ENCODE measurements at regions not wholly inside any gene's neighbourhood (a gene's known extent, or its start where the extent isn't known, plus 50 kb on each side); places are given as distances from the start of the nearest gene placed in this dataset.

- ChIA-PET CTCF (no interaction called here), POLR2A (no interaction called here)
- H3K27ac ChIP-seq, result no peak overlapping the region
- no peak for ATAC-seq
- H3K4me3 ChIP-seq, result no peak overlapping the region
- no peak for DNase-seq (ENCODE audit: low read depth in 1 of 2, low spot score in 1 of 2)
- H3K4me1 ChIP-seq, result no peaks in the 10 kb centered on the region
- FAIRE-seq, result no peak
- H3K4me2 ChIP-seq, result no peak overlapping the region
- no peak for TF ChIP-seq HEYL (CRISPR knock-in tag; IDR thresholded peaks at IDR 0.05)
- no peak for TF ChIP-seq HES2 (IDR thresholded peaks at IDR 0.05)
- H3K9me3 ChIP-seq, result no peaks in the 10 kb centered on the region
Measured at GRCh38 chr22:34326901-34327300, 406.6 kb upstream of the LARGE1 start.

GRCh38 chr22:34330432-34330831, 410.2 kb upstream of the LARGE1 start:
- Histone ChIP-seq H3K4me2 (no peak overlapping the region), H3K4me1 (no peaks in the 10 kb centered on the region), H3K27ac (no peak overlapping the region), H3K4me3 (no peak overlapping the region), H3K9me3 (no peaks in the 10 kb centered on the region)
- ChIA-PET CTCF (no interaction called here), POLR2A (no interaction called here)
- ATAC-seq (no peak), DNase-seq (ENCODE audit: low read depth in 1 of 2, low spot score in 1 of 2) (no peak), FAIRE-seq (no peak)
- WGBS (ENCODE audit: missing lambda C conversion rate), result 29% methylated on average over 4 of the region's 4 CpGs
- TF ChIP-seq, protein P1, sequence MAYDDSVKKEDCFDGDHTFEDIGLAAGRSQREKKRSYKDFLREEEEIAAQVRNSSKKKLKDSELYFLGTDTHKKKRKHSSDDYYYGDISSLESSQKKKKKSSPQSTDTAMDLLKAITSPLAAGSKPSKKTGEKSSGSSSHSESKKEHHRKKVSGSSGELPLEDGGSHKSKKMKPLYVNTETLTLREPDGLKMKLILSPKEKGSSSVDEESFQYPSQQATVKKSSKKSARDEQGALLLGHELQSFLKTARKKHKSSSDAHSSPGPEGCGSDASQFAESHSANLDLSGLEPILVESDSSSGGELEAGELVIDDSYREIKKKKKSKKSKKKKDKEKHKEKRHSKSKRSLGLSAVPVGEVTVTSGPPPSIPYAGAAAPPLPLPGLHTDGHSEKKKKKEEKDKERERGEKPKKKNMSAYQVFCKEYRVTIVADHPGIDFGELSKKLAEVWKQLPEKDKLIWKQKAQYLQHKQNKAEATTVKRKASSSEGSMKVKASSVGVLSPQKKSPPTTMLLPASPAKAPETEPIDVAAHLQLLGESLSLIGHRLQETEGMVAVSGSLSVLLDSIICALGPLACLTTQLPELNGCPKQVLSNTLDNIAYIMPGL (CRISPR knock-in tag; IDR thresholded peaks at IDR 0.05; ENCODE audit: borderline replicate concordance), result no peak
- no peak for TF ChIP-seq HEYL (CRISPR knock-in tag; IDR thresholded peaks at IDR 0.05)
- TF ChIP-seq RCOR1 (IDR thresholded peaks at IDR 0.05; ENCODE audit: low read depth, low read length), result no peak
- no peak for TF ChIP-seq HOXA7 (CRISPR knock-in tag; IDR thresholded peaks at IDR 0.05)
- no peak for TF ChIP-seq USF2 (IDR thresholded peaks at IDR 0.05)
- TF ChIP-seq KDM5A (IDR thresholded peaks at IDR 0.05), result no peak
- TF ChIP-seq RFX5 (IDR thresholded peaks at IDR 0.05), result no peak
- no peak for TF ChIP-seq FOSL2 (IDR thresholded peaks at IDR 0.05)
- TF ChIP-seq FOSL2 (CRISPR knock-in tag; IDR thresholded peaks at IDR 0.05), result no peak
- TF ChIP-seq SREBF2 (IDR thresholded peaks at IDR 0.05), result no peak
- TF ChIP-seq FOXS1 (CRISPR knock-in tag; IDR thresholded peaks at IDR 0.05), result no peak
- TF ChIP-seq RARB (CRISPR knock-in tag; IDR thresholded peaks at IDR 0.05), result no peak
- TF ChIP-seq TP53 (CRISPR knock-in tag; IDR thresholded peaks at IDR 0.05), result no peak
- TF ChIP-seq EHMT2 (IDR thresholded peaks at IDR 0.05; ENCODE audit: low read depth), result no peak
- TF ChIP-seq ZSCAN20 (CRISPR knock-in tag; IDR thresholded peaks at IDR 0.05), result no peak
- TF ChIP-seq JUN (IDR thresholded peaks at IDR 0.05), result no peak
- TF ChIP-seq, protein P2, sequence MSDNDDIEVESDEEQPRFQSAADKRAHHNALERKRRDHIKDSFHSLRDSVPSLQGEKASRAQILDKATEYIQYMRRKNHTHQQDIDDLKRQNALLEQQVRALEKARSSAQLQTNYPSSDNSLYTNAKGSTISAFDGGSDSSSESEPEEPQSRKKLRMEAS (IDR thresholded peaks at IDR 0.05), result no peak
- TF ChIP-seq NPAS2 (CRISPR knock-in tag; IDR thresholded peaks at IDR 0.05; ENCODE audit: borderline replicate concordance), result no peak
- TF ChIP-seq HDAC2 (IDR thresholded peaks at IDR 0.05), result no peak
- TF ChIP-seq NR3C1 (IDR thresholded peaks at IDR 0.05), result no peak
- no peak for TF ChIP-seq CBX8 (IDR thresholded peaks at IDR 0.05)

DNA sequence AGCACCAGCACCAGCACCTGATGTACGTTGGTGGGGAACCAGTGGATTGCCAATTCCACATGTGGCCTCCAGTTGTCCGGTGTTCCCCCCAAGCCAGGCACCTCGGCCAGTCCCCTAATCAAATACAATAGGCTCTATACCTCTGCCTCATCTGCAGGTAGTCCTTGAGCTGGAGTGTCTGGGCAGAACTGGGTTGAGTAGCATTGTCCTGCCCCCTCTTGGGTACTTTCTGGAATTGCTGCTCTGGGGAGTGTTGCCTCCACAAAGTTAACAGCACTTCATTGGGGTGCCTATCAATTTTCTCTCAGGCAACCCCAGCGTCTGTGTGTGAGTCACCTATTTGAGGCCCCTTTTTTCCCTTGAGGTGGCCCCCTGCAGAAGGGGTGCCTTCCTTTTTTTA, 413.0 kb upstream of the LARGE1 start:
- no peak for ATAC-seq
- Histone ChIP-seq H3K27ac (no peak overlapping the region), H3K4me1 (no peaks in the 10 kb centered on the region), H3K4me3 (no peak overlapping the region), H3K9me3 (no peaks in the 10 kb centered on the region), H3K4me2 (no peak overlapping the region)
- CTCF ChIA-PET, result no interaction called here
- POLR2A ChIA-PET, result no interaction called here
- TF ChIP-seq, protein P3, sequence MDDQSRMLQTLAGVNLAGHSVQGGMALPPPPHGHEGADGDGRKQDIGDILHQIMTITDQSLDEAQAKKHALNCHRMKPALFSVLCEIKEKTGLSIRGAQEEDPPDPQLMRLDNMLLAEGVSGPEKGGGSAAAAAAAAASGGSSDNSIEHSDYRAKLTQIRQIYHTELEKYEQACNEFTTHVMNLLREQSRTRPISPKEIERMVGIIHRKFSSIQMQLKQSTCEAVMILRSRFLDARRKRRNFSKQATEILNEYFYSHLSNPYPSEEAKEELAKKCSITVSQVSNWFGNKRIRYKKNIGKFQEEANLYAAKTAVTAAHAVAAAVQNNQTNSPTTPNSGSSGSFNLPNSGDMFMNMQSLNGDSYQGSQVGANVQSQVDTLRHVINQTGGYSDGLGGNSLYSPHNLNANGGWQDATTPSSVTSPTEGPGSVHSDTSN (IDR thresholded peaks at IDR 0.05), result no peak
- TF ChIP-seq CEBPB (IDR thresholded peaks at IDR 0.05) (no peak), RARB (CRISPR knock-in tag; IDR thresholded peaks at IDR 0.05) (no peak), ESRRA (IDR thresholded peaks at IDR 0.05; ENCODE audit: borderline replicate concordance, low read length) (no peak), HDAC2 (IDR thresholded peaks at IDR 0.05) (no peak), FOSB (CRISPR knock-in tag; IDR thresholded peaks at IDR 0.05) (no peak), EHF (CRISPR knock-in tag; IDR thresholded peaks at IDR 0.05) (no peak), HOXB5 (CRISPR knock-in tag; IDR thresholded peaks at IDR 0.05) (no peak), NR3C1 (IDR thresholded peaks at IDR 0.05) (no peak), TP53 (CRISPR knock-in tag; IDR thresholded peaks at IDR 0.05) (no peak), ZFP36 (IDR thresholded peaks at IDR 0.05; ENCODE audit: borderline replicate concordance, partially characterized antibody) (no peak)
- no peak for FAIRE-seq
- WGBS (ENCODE audit: missing lambda C conversion rate), result 0% methylated on average over 2 of the region's 4 CpGs
- no peak for DNase-seq (ENCODE audit: low read depth in 1 of 2, low spot score in 1 of 2)
